AG10803 (cell line): ENCODE measurements at regions not wholly inside any gene's neighbourhood (a gene's known extent, or its start where the extent isn't known, plus 50 kb on each side); places are given as distances from the start of the nearest gene placed in this dataset.

Experiments
- DNase-seq: peaks from one replicate; pipeline ENCODE4 v3.0.0; 2010; ENCODE audit warnings: low read depth
- H3K4me3 ChIP-seq: 2 replicates; pipeline ENCODE4 v1.5.1; 2011; ENCODE audit warnings: mild to moderate bottlenecking, low read length, control low read depth
- CTCF ChIP-seq: conservative IDR thresholded peaks from 2 replicates; pipeline ENCODE4 v1.5.1; 2011; ENCODE audit warnings: mild to moderate bottlenecking, low read length, control low read depth, inconsistent platforms

DNA sequence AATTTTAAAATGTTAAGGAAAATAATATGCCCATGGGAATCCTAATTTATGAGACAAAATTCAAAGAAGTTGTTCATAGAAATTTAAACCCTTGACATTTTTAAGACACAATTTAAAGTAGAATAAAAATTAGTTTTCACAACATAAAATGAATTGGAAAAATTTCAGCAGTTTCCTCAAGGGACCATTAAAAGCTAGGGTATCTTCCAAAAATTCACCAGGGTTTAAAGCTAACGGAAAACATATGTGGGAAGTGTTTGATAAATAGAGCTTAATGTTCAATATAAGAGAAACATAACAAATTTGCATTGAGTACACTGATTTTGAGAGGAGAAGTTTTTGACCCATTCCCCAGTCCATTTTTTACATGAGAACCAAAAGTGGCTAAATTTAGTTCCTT, 228.9 kb upstream of the TTC29 start:
- TF ChIP-seq CTCF: no peak
- DNase-seq: peak; percentile 6
- H3K4me3 ChIP-seq: no peak overlapping the region

- no peak for DNase-seq
- TF ChIP-seq CTCF: no peak
- no peak overlapping the region for H3K4me3 ChIP-seq
Observed at GRCh38 chr4:147175460-147176025, 229.9 kb upstream of the TTC29 start.

DNA sequence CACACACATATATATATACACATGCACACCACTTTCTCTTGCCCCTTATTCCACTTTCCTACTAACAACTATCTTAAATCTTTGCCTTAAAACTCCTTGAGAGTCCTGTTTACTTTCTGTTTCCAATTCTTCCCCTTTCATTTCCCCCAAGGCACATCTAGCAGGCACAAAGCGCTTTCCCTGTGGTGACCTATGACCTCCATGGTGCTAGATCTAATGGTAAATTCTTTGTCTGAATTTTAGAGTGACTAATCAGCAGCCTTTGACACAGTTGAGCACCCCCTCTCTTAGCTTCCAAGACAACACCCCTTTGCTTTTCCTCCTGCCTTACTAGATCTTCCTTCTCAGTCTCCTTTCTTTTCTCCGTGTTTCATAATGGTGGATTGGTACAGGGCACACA, 236.4 kb upstream of the TTC29 start:
- no peak for DNase-seq
- H3K4me3 ChIP-seq: no peak overlapping the region
- no peak for TF ChIP-seq CTCF

GRCh38 chr4:147192679-147193078, 247.0 kb upstream of the TTC29 start:
- no peak overlapping the region for H3K4me3 ChIP-seq
- TF ChIP-seq CTCF: no peak
- DNase-seq: no peak

DNA sequence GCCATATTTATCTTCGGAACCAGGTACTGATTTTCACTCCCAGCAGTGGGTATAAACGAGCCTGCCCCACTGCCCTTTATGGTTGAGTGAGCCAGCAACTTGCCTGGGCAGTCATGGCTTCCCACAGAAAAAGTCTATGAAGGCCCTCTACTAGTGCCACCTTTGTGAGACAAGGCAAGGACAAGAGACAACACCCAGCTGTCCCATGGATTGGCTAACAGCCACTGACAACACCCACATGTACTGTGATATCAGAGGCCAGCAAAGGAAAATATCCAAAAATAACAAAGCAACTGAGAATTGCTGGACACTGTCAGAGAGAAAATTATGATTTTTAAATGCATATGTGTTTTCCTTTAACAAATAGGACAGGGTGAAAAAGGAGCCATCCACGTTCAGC, 248.4 kb upstream of the TTC29 start:
- DNase-seq: no peak
- TF ChIP-seq CTCF: no peak
- H3K4me3 ChIP-seq: no peak overlapping the region

DNA sequence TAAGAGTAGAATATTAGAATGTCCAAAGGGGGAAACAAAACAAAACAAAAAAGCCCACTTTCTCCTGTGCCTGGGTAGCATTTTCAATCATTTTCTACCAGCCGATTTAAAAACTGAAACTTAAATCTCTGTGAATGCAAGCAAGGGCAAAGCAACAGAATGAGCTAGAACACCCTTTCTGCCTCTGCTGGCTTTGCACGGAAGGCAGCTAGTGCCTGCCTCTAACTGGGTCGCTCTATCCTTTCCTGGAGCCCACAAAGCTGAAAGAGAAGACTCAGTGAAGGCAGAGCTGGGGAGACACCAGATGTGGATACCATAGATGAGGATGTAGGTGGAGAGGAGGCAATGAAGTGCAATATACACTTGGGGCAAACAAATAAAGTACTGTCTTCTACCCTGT, 248.9 kb upstream of the TTC29 start:
- H3K4me3 ChIP-seq: no peak overlapping the region
- no peak for TF ChIP-seq CTCF
- no peak for DNase-seq

- no peak for TF ChIP-seq CTCF
- DNase-seq: no peak
- no peak overlapping the region for H3K4me3 ChIP-seq
Observed at GRCh38 chr4:147195386-147195785, 249.7 kb upstream of the TTC29 start.
